Hippocampal formation (tissue), 2 donors: ENCODE measurements at regions not wholly inside any gene's neighbourhood (a gene's known extent, or its start where the extent isn't known, plus 50 kb on each side); places are given as distances from the start of the nearest gene placed in this dataset.

ENCODE experiments used
- DNase-seq, 2 donors: peaks; one replicate each; lab custom pipeline; 2025; lab: John Stamatoyannopoulos, UW

GRCh38 chr15:70303981-70304380 lies 206.3 kb upstream of the TLE3 start:
- no peak for DNase-seq

GRCh38 chr15:70302360-70302759 lies 204.6 kb upstream of the TLE3 start:
- no peak for DNase-seq

- DNase-seq = no peak
These were observed 203.7 kb upstream of the TLE3 start for GRCh38 chr15:70301396-70301795.

- no peak for DNase-seq
These were observed 202.5 kb upstream of the TLE3 start for GRCh38 chr15:70299931-70300869.

GRCh38 chr15:70297465-70298058 lies 199.8 kb upstream of the TLE3 start:
- no peak for DNase-seq

GRCh38 chr15:70294731-70295305 lies 197.1 kb upstream of the TLE3 start:
- DNase-seq = no peak

- DNase-seq = no peak
These were observed 196.1 kb upstream of the TLE3 start for GRCh38 chr15:70293591-70294470.

- no peak for DNase-seq
These were observed 195.4 kb upstream of the TLE3 start for GRCh38 chr15:70293138-70293537.

- no peak for DNase-seq
These were observed 194.5 kb upstream of the TLE3 start for GRCh38 chr15:70292076-70292760.

GRCh38 chr15:70291305-70292075 lies 193.8 kb upstream of the TLE3 start:
- DNase-seq = no peak

GRCh38 chr15:70290708-70291107 lies 193.0 kb upstream of the TLE3 start:
- DNase-seq = no peak

- no peak for DNase-seq
These were observed 191.7 kb upstream of the TLE3 start for GRCh38 chr15:70289191-70289955.

GRCh38 chr15:70286113-70286806 lies 188.5 kb upstream of the TLE3 start:
- DNase-seq = no peak

GRCh38 chr15:70284438-70285214 lies 186.9 kb upstream of the TLE3 start:
- DNase-seq = no peak

- DNase-seq = no peak
These were observed 185.8 kb upstream of the TLE3 start for GRCh38 chr15:70283511-70283910.

- DNase-seq = no peak
These were observed 184.1 kb upstream of the TLE3 start for GRCh38 chr15:70281811-70282307.

- no peak for DNase-seq
These were observed 183.6 kb upstream of the TLE3 start for GRCh38 chr15:70281261-70281810.

GRCh38 chr15:70280781-70281180 lies 183.1 kb upstream of the TLE3 start:
- DNase-seq = no peak
